ENCODE measurements at regions not wholly inside any gene's neighbourhood (a gene's known extent, or its start where the extent isn't known, plus 50 kb on each side); places are given as distances from the start of the nearest gene placed in this dataset.

- DNase-seq: no peak
Measured at GRCh38 chr5:15447209-15447608, 52.8 kb upstream of the FBXL7 start.

- DNase-seq: no peak
Measured at GRCh38 chr5:15446552-15446951, 53.4 kb upstream of the FBXL7 start.

- DNase-seq: no peak
Measured at GRCh38 chr5:15442193-15442570, 57.8 kb upstream of the FBXL7 start.

- DNase-seq: no peak
Measured at GRCh38 chr5:15441433-15442192, 58.4 kb upstream of the FBXL7 start.

GRCh38 chr5:15440434-15440833 lies 59.5 kb upstream of the FBXL7 start:
- no peak for DNase-seq

GRCh38 chr5:15439801-15440200 lies 60.2 kb upstream of the FBXL7 start:
- no peak for DNase-seq

GRCh38 chr5:15433709-15434108 lies 66.3 kb upstream of the FBXL7 start:
- DNase-seq: no peak

GRCh38 chr5:15431923-15432322 lies 68.1 kb upstream of the FBXL7 start:
- no peak for DNase-seq

GRCh38 chr5:15425766-15426165 lies 74.2 kb upstream of the FBXL7 start:
- no peak for DNase-seq

GRCh38 chr5:15424769-15425168 lies 75.2 kb upstream of the FBXL7 start:
- DNase-seq: no peak

- DNase-seq: no peak
Measured at GRCh38 chr5:15421921-15422412, 78.0 kb upstream of the FBXL7 start.

- no peak for DNase-seq
Measured at GRCh38 chr5:15421381-15421780, 78.6 kb upstream of the FBXL7 start.

- DNase-seq: no peak
Measured at GRCh38 chr5:15420201-15420600, 79.8 kb upstream of the FBXL7 start.

- no peak for DNase-seq
Measured at GRCh38 chr5:15417156-15417555, 82.8 kb upstream of the FBXL7 start.

- no peak for DNase-seq
Measured at GRCh38 chr5:15406478-15406877, 93.5 kb upstream of the FBXL7 start.

GRCh38 chr5:15393146-15393545 lies 106.8 kb upstream of the FBXL7 start:
- DNase-seq: no peak

GRCh38 chr5:15391704-15392397 lies 108.1 kb upstream of the FBXL7 start:
- no peak for DNase-seq

GRCh38 chr5:15388866-15389265 lies 111.1 kb upstream of the FBXL7 start:
- DNase-seq: no peak

- no peak for DNase-seq
Measured at GRCh38 chr5:15387931-15388524, 112.0 kb upstream of the FBXL7 start.

GRCh38 chr5:15386122-15386521 lies 113.9 kb upstream of the FBXL7 start:
- DNase-seq: no peak

- DNase-seq: no peak
Measured at GRCh38 chr5:15385553-15385952, 114.4 kb upstream of the FBXL7 start.

- no peak for DNase-seq
Measured at GRCh38 chr5:15385037-15385436, 114.9 kb upstream of the FBXL7 start.

- no peak for DNase-seq
Measured at GRCh38 chr5:15384581-15384980, 115.4 kb upstream of the FBXL7 start.

GRCh38 chr5:15384176-15384575 lies 115.8 kb upstream of the FBXL7 start:
- no peak for DNase-seq

Data from NCI-H2081 (cell line).